IPS-20b (cell line): ENCODE measurements at regions not wholly inside any gene's neighbourhood (a gene's known extent, or its start where the extent isn't known, plus 50 kb on each side); places are given as distances from the start of the nearest gene placed in this dataset.

Experiments
- H3K27ac ChIP-seq: one replicate; pipeline ENCODE4 v1.5.1; 2013; ENCODE audit warnings: low read length
- H3K27me3 ChIP-seq: 2 replicates; pipeline ENCODE4 v1.6.1; 2013; ENCODE audit warnings: mild to moderate bottlenecking, low read length, inconsistent platforms; ENCODE audit not compliant: insufficient read depth
- H3K36me3 ChIP-seq: 2 replicates; pipeline ENCODE4 v1.6.1; 2013; ENCODE audit warnings: low read depth, mild to moderate bottlenecking, inconsistent platforms, low read length, moderate library complexity; ENCODE audit not compliant: insufficient read depth
- H3K4me1 ChIP-seq: 2 replicates; pipeline ENCODE4 v1.6.1; 2013; ENCODE audit warnings: mild to moderate bottlenecking, control low read depth, inconsistent platforms, low read length, moderate library complexity; ENCODE audit not compliant: insufficient read depth
- H3K4me3 ChIP-seq: 2 replicates; pipeline ENCODE4 v1.5.1; 2013; ENCODE audit warnings: mild to moderate bottlenecking, low read length, inconsistent platforms
- H3K9ac ChIP-seq: 2 replicates; pipeline ENCODE4 v1.6.1; 2013; ENCODE audit warnings: low read depth, mild to moderate bottlenecking, inconsistent platforms, low read length, moderate library complexity
- H3K9me3 ChIP-seq: 2 replicates; pipeline ENCODE4 v1.6.1; 2013; ENCODE audit warnings: mild to moderate bottlenecking, low read depth, low read length, inconsistent platforms; ENCODE audit not compliant: insufficient read depth

DNA sequence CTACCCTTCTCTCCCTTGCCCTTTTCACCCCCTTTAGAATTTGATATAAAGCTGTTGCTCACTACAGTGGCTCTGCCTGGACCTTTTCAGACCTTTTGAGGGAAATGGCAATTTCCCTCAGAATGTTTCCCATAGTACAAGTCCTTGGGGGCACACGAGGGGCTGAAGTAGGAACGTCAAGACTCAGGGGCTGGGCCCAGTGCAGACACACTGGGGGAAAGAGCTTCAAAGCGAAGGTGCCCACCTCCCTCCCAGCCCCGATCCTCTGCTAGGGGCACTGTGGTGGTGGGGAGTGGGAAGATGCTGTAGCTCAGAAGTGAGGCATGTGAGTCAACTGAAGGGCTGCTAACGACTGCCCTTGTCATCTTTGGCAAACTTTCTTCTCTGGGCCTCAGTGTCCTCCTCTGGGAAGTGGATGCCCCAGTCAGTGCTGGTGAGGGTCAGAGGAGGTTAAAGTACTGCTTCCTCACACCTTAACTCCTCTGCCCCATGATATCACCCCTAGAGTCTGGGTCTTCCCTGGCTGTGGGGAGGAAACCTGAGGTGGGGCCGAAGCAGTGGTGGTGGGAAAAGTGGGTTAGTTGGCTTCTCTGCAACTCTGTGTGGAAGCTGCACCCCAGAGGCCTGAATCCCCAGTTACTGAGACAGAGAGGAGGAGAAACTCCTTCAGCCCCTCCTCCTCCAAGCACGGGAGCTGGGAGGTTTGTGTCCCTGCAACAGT is 425.3 kb upstream of the B3GAT1 start:
- no peaks in the 10 kb centered on the region for H3K36me3 ChIP-seq
- H3K27ac ChIP-seq: no peak overlapping the region
- no peak overlapping the region for H3K4me3 ChIP-seq
- H3K9me3 ChIP-seq: no peaks in the 10 kb centered on the region
- H3K9ac ChIP-seq: no peak overlapping the region
- no peaks in the 10 kb centered on the region for H3K4me1 ChIP-seq
- no peaks in the 10 kb centered on the region for H3K27me3 ChIP-seq

DNA sequence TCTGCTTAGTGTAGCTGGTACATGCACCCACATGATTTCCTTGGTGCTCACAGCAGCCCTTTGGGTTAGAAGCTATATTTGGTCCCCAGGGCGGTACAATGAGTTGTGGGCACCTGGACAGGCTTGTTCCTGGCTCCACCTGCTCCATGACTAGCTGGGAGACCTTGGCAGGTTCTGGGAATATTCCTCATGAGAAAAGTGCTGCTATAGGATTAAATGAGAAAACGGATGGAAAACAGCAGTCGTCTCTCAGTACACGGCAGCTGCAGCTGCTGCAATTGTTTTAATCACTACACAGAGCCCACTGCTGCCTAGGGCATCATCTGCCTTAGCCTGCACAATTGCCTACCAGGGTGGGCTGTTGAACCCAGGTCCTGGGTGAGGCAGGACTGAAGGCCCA is 424.5 kb upstream of the B3GAT1 start:
- Histone ChIP-seq H3K9ac (no peak overlapping the region), H3K4me1 (no peaks in the 10 kb centered on the region), H3K36me3 (no peaks in the 10 kb centered on the region), H3K27ac (no peak overlapping the region), H3K9me3 (0 out of 2 replicates have a peak, but pooled peaks cover under 1% of the 10 kb centered on the region), H3K4me3 (no peak overlapping the region), H3K27me3 (no peaks in the 10 kb centered on the region)

DNA sequence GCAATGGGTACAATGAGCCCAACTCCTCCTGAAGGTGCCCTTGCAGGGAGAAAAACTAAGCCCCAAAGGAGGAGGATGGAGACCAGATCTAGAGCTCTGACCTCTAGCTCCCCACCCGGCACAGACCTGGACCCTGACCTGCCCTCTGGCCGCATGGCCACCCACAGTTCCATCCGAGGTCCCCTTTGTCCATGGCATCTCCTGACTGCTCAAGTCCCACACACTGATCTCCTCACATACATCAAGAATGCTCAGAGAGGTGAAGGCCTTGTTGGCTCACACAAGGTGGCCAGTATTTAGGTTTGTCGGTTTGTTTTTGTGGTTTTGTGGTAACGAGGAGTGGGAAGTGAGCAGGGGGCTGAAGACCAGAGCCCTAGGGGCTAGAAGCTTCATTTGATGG is 423.5 kb upstream of the B3GAT1 start:
- H3K36me3 ChIP-seq: no peaks in the 10 kb centered on the region
- H3K27ac ChIP-seq: no peak overlapping the region
- no peak overlapping the region for H3K4me3 ChIP-seq
- no peaks in the 10 kb centered on the region for H3K27me3 ChIP-seq
- no peak overlapping the region for H3K9ac ChIP-seq
- no peaks in the 10 kb centered on the region for H3K4me1 ChIP-seq
- peaks cover 8% of the 10 kb centered on the region; the same call in 1 of the 2 replicates for H3K9me3 ChIP-seq

DNA sequence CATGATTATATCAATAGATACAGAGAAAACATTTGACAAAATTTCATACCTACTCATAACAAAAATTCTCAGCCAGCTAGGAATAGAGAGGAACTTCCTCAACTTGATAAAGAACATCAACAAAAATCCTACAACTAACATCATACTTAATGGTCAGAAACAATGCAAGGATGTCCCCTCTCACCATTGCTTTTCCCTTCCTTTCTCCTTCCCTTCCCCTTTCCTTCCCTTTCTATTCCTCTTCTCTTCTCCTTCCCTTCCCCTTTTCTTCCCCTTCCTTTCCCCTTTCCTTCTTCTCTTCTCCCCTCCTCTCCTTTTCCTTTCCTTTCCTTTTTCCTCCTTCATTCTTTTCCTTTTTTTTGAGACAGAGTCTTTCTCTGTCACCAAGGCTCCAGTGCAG is 418.3 kb upstream of the B3GAT1 start:
- Histone ChIP-seq H3K36me3 (no peaks in the 10 kb centered on the region), H3K9ac (no peak overlapping the region), H3K27ac (no peak overlapping the region), H3K27me3 (no peaks in the 10 kb centered on the region), H3K4me1 (no peaks in the 10 kb centered on the region), H3K4me3 (no peak overlapping the region), H3K9me3 (peaks cover 8% of the 10 kb centered on the region; the same call in 1 of the 2 replicates)

DNA sequence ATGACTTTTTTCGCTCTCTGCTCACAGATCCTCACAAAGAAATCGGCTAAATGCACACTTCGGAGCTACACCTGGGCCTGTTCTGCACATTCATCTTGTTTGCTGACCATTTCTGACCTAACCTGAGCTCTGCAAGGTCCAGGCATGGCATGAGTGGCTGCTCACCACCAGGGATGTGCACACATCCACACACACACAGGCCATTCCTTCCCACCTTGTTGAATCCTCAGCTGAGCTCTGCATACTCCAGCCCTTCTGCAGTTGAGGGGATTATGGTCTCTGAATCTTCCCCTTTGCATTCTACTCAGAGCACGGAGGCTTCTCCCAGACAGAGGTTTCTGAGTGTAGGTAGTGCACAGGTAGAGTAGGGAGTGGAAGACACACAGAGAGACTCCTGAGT is 411.9 kb upstream of the B3GAT1 start:
- Histone ChIP-seq H3K4me3 (no peak overlapping the region), H3K4me1 (peaks cover 3% of the 10 kb centered on the region; the same call in 1 of the 2 replicates), H3K9ac (no peak overlapping the region), H3K9me3 (no peaks in the 10 kb centered on the region), H3K36me3 (no peaks in the 10 kb centered on the region), H3K27me3 (no peaks in the 10 kb centered on the region; the same call in 1 of the 2 replicates), H3K27ac (no peak overlapping the region)

DNA sequence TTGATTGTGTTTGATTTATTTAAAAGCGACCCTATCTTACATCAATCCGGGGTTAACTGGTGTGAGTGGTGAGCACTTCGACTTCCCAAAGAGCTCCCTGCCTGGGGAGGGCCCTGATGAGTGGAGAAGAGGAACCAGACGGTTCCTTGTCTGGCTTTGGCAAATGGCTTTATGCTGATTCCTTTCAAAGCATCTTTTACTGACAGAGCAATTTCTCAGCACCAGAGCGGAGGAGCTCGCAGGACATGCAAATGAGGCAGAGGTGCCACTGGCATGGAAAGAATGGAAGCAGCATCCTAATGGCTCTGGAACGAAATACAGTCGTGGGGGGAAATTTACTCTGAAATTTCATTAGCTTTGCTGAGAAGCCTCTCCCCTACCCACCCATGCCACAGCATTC is 410.9 kb upstream of the B3GAT1 start:
- Histone ChIP-seq H3K4me3 (no peak overlapping the region), H3K9ac (no peak overlapping the region), H3K9me3 (no peaks in the 10 kb centered on the region), H3K4me1 (peaks cover 3% of the 10 kb centered on the region; the same call in 1 of the 2 replicates), H3K36me3 (no peaks in the 10 kb centered on the region), H3K27ac (no peak overlapping the region), H3K27me3 (no peaks in the 10 kb centered on the region; the same call in 1 of the 2 replicates)

DNA sequence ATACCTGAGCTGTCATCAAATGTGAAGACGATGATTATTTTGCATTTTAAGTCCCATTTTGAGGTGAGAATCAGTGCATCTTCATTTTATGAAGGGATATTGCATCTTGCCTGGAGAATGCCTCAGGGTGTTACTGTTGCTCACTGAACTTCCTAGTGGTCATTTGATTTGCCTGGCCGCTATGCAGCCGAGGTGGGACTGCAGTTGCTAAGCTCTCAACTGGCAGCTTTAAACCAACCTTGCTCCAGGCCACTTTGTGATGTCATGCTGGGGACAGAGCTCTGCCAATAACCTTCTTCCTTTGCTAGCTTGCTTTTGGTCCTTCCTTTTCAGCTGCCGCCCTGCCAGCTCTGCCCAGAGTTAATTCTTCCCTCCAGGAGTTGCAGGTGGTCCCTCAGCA is 409.4 kb upstream of the B3GAT1 start:
- Histone ChIP-seq H3K36me3 (no peaks in the 10 kb centered on the region), H3K9me3 (no peaks in the 10 kb centered on the region), H3K27ac (no peak overlapping the region), H3K4me3 (no peak overlapping the region), H3K27me3 (no peaks in the 10 kb centered on the region; the same call in 1 of the 2 replicates), H3K9ac (no peak overlapping the region), H3K4me1 (peaks cover 3% of the 10 kb centered on the region; the same call in 1 of the 2 replicates)

DNA sequence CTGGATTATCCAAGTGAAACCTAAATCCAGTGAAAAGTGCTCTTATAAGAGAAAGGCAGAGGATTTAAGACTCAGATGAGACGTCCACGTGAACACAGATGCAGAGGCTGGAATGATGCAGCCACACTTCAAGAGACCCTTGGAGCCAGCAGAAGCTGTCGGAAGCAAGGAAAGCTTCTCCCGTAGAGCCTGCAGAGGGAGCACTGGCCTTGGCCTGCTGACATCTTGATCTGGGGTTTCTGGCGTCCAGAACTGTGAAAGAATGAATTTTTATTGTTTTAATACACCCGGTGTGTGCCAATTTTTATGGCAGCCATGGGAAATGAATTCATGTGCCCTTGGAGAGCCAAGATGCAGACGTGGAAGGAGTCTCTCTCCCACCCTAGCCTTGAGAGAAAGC is 407.0 kb upstream of the B3GAT1 start:
- Histone ChIP-seq H3K36me3 (no peaks in the 10 kb centered on the region), H3K4me3 (no peak overlapping the region), H3K9me3 (no peaks in the 10 kb centered on the region), H3K27me3 (no peaks in the 10 kb centered on the region; the same call in 1 of the 2 replicates), H3K4me1 (peaks cover 3% of the 10 kb centered on the region; the same call in 1 of the 2 replicates), H3K9ac (no peak overlapping the region), H3K27ac (no peak overlapping the region)

DNA sequence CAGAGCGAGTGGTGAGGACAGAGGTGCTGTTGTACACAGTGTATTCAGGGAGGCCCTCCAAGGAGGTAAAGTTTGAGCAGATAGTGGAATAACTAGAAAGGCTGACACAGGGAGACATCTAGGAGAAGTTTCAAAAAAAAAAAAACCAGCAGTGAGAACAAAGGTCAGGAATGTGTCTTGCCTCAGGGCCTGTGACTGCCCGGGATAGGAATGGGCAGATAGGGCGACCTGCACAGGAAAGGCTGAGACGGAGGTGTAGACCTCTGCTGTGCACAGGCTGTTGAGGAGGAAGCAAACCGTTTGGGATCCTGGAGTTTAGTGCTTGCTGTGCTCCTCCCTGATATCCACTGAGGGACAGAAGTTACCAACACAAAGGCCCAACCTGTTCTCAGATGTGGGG is 406.5 kb upstream of the B3GAT1 start:
- H3K9ac ChIP-seq: no peak overlapping the region

DNA sequence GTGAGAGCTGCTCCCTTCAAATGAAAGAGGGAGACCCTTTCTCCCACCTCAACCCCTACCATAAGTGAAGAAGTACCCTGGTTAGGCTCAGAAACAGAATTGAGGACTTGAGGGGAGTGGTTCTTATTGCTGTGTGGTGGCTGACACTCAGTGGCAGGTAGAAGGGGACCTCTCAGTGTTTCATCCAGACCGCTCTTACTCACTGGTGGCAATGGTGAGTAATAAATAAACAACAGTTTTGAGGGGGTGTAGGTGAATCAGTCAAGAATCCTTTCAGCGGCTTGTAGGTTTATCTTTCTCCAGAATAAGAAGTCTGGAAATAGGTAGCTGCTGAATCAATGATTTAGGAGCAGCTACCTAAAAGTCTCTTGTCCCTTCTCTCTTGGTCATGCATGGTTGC is 403.4 kb upstream of the B3GAT1 start:
- H3K9ac ChIP-seq: no peak overlapping the region
- no peaks in the 10 kb centered on the region for H3K36me3 ChIP-seq
- no peak overlapping the region for H3K4me3 ChIP-seq
- H3K4me1 ChIP-seq: peaks cover 3% of the 10 kb centered on the region; the same call in 1 of the 2 replicates
- no peaks in the 10 kb centered on the region for H3K9me3 ChIP-seq
- H3K27ac ChIP-seq: no peak overlapping the region
- H3K27me3 ChIP-seq: no peaks in the 10 kb centered on the region; the same call in 1 of the 2 replicates

More for the DNA sequence above, 406.5 kb upstream of the B3GAT1 start:
- no peaks in the 10 kb centered on the region for H3K9me3 ChIP-seq
- no peaks in the 10 kb centered on the region for H3K36me3 ChIP-seq
- H3K27ac ChIP-seq: no peak overlapping the region
- H3K4me3 ChIP-seq: no peak overlapping the region
- H3K4me1 ChIP-seq: peaks cover 3% of the 10 kb centered on the region; the same call in 1 of the 2 replicates
- H3K27me3 ChIP-seq: no peaks in the 10 kb centered on the region; the same call in 1 of the 2 replicates

DNA sequence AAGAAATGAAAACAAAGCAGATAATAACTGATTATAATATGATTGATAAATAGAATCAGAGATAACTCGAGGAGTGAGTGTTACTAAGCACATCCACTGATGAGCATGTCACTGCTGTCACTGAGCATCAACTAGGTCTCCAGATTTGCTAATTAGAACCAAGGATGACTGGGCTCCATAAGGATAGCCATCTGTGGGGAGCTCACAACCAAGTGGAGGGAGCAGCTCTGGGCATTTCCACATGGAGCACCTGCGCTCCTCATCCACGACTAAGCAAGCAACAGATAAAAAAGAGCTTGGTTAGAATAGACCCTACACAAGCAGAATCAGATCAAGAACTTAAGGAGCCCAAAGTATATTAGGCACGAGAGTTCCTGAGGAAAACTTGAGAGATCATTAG is 396.0 kb upstream of the B3GAT1 start:
- H3K27ac ChIP-seq: no peak overlapping the region

DNA sequence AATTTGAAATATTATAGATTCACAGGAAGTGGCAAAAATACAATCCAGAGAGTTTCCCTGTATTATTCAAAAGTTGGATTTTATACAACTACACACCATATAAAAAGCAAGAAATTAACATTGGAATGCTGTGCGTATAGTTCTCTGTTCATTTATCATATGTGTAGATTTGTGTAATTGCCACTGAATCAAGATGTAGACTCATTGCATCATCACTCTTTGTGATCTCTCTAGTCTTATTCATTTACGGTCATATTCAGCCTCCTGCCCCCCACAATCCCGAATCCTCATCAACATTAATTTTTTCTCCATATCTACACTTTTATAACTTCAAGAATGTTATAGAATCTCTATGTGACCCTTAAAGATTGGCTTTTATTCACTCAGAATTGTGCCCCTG is 390.6 kb upstream of the B3GAT1 start:
- Histone ChIP-seq H3K27me3 (peaks cover 7% of the 10 kb centered on the region), H3K4me1 (peaks cover 18% of the 10 kb centered on the region; the same call in 1 of the 2 replicates), H3K9ac (no peak overlapping the region), H3K9me3 (no peaks in the 10 kb centered on the region), H3K36me3 (no peaks in the 10 kb centered on the region), H3K4me3 (no peak overlapping the region), H3K27ac (no peak overlapping the region)

More for the DNA sequence above, 396.0 kb upstream of the B3GAT1 start:
- Histone ChIP-seq H3K9me3 (no peaks in the 10 kb centered on the region), H3K9ac (no peak overlapping the region), H3K4me1 (no peaks in the 10 kb centered on the region), H3K27me3 (no peaks in the 10 kb centered on the region), H3K36me3 (no peaks in the 10 kb centered on the region), H3K4me3 (no peak overlapping the region)
